CD14-positive monocyte (primary cell): ENCODE measurements at regions not wholly inside any gene's neighbourhood (a gene's known extent, or its start where the extent isn't known, plus 50 kb on each side); places are given as distances from the start of the nearest gene placed in this dataset.

ENCODE experiments used
- DNase-seq, 3 donors: peaks; one replicate each; pipeline ENCODE4 v3.0.0-alpha.2; 2011 to 2022
- H2AFZ ChIP-seq: 2 replicates; pipeline ENCODE4 v1.6.0; 2012; ENCODE audit warnings: mild to moderate bottlenecking, low read depth, low read length, inconsistent platforms; ENCODE audit not compliant: insufficient read depth, poor library complexity, severe bottlenecking
- H3K27ac ChIP-seq, 2 donors: 1 replicate in 1 of 2; 2 replicates in 1 of 2; pipeline ENCODE4 v1.5.1; 2012 to 2013; ENCODE audit warnings: low read length in 2 of 2, control low read depth in 1 of 2, inconsistent platforms in 1 of 2, low read depth in 1 of 2, mild to moderate bottlenecking in 1 of 2
- H3K27me3 ChIP-seq, 2 donors: one replicate each; pipeline versions ENCODE4 v1.6.0 to v1.6.1; 2011 to 2013; ENCODE audit warnings: low read length in 2 of 2; ENCODE audit not compliant: control insufficient read depth in 2 of 2, insufficient read depth in 2 of 2
- H3K36me3 ChIP-seq, 2 donors: replicated peaks in 1 of 2; 1 replicate in 1 of 2; 2 replicates in 1 of 2; pipeline versions ENCODE4 v1.5.1 to v1.6.1; 2012 to 2013; ENCODE audit warnings: low read length in 2 of 2, control low read depth in 1 of 2, inconsistent platforms in 1 of 2, mild to moderate bottlenecking in 1 of 2; ENCODE audit not compliant: insufficient read depth in 2 of 2, control insufficient read depth in 1 of 2
- H3K4me1 ChIP-seq, 2 donors: 1 replicate in 1 of 2; 2 replicates in 1 of 2; pipeline versions ENCODE4 v1.5.1 to v1.6.1; 2012 to 2013; ENCODE audit warnings: low read length in 2 of 2, control low read depth in 1 of 2, inconsistent platforms in 1 of 2, mild to moderate bottlenecking in 1 of 2, moderate library complexity in 1 of 2; ENCODE audit not compliant: insufficient read depth in 2 of 2, control insufficient read depth in 1 of 2
- H3K4me2 ChIP-seq: replicated peaks from 2 replicates; pipeline ENCODE3; 2012; ENCODE audit warnings: low read length, moderate library complexity, mild to moderate bottlenecking; ENCODE audit not compliant: poor library complexity, severe bottlenecking; ENCODE audit errors: extremely low read depth
- H3K4me3 ChIP-seq, 3 experiments: fragments of 200-600 bp in 1 of 3; sonication (generic) in 1 of 3; replicated peaks in 1 of 3; 1 replicate in 2 of 3; 2 replicates in 1 of 3; pipeline ENCODE4 v1.5.1; 2011 to 2013; ENCODE audit warnings: low read length in 3 of 3, mild to moderate bottlenecking in 3 of 3, control low read depth in 2 of 3, low read depth in 2 of 3, inconsistent platforms in 1 of 3, moderate library complexity in 1 of 3
- H3K79me2 ChIP-seq: 2 replicates; pipeline ENCODE4 v1.6.0; 2012; ENCODE audit warnings: mild to moderate bottlenecking, control low read depth, inconsistent platforms, low read length, moderate library complexity; ENCODE audit not compliant: insufficient read depth
- H3K9ac ChIP-seq: 2 replicates; pipeline ENCODE4 v1.6.0; 2017; ENCODE audit warnings: low read length, mild to moderate bottlenecking; ENCODE audit not compliant: insufficient read depth, poor library complexity, severe bottlenecking
- H3K9me3 ChIP-seq, 2 donors: replicated peaks in 1 of 2; 1 replicate in 1 of 2; 2 replicates in 1 of 2; pipeline versions ENCODE4 v1.5.1 to v1.6.1; 2012 to 2013; ENCODE audit warnings: low read length in 2 of 2, control low read depth in 1 of 2; ENCODE audit not compliant: control insufficient read depth in 1 of 2, insufficient read depth in 1 of 2
- H4K20me1 ChIP-seq: 2 replicates; pipeline ENCODE4 v1.6.0; 2012; ENCODE audit warnings: mild to moderate bottlenecking, low read length, control low read depth, moderate library complexity; ENCODE audit not compliant: insufficient read depth
- H3K27ac Mint-ChIP-seq, 7 donors: one replicate each; pipeline ENCODE4 v1.8.0; 2020; ENCODE audit warnings: mild to moderate bottlenecking in 7 of 7, mixed read lengths in 7 of 7, moderate library complexity in 6 of 7, inconsistent platforms in 2 of 7
- H3K27me3 Mint-ChIP-seq, 3 donors: one replicate each; pipeline ENCODE4 v1.8.0; 2021 to 2022; ENCODE audit warnings: low read depth in 3 of 3, mild to moderate bottlenecking in 3 of 3, mixed read lengths in 3 of 3, moderate library complexity in 3 of 3, inconsistent platforms in 1 of 3
- H3K36me3 Mint-ChIP-seq, 2 donors: one replicate each; pipeline ENCODE4 v1.8.0; 2020; ENCODE audit warnings: mixed read lengths in 2 of 2, inconsistent platforms in 1 of 2, mild to moderate bottlenecking in 1 of 2
- H3K4me1 Mint-ChIP-seq: one replicate; pipeline ENCODE4 v1.8.0; 2020; ENCODE audit warnings: mild to moderate bottlenecking, mixed read lengths
- H3K4me3 Mint-ChIP-seq, 2 donors: one replicate each; pipeline ENCODE4 v1.8.0; 2020; ENCODE audit warnings: mild to moderate bottlenecking in 2 of 2, mixed read lengths in 2 of 2, moderate library complexity in 1 of 2
- H3K9me3 Mint-ChIP-seq, 7 donors: one replicate each; pipeline ENCODE4 v1.8.0; 2020 to 2022; ENCODE audit warnings: mixed read lengths in 7 of 7, mild to moderate bottlenecking in 6 of 7, moderate library complexity in 6 of 7, inconsistent platforms in 2 of 7
- CTCF ChIP-seq: fragments of 200-600 bp; IDR thresholded peaks from one replicate; pipeline ENCODE4 v1.8.0; 2022; ENCODE audit warnings: antibody characterized with exemption, mild to moderate bottlenecking
- WGBS: methylation state at CpG from one replicate; pipeline ENCODE4 v1.1.5; 2013; ENCODE audit warnings: missing lambda C conversion rate; ENCODE audit not compliant: insufficient coverage; 5-methylcytosine and 5-hydroxymethylcytosine counted together
- intact Hi-C, 2 donors: fragments of 100-400 bp; cut with micrococcal nuclease; formaldehyde crosslinking; loops; one replicate each; pipeline versions ENCODE4 v1.15.0 to v1.15.1; 2023

DNA sequence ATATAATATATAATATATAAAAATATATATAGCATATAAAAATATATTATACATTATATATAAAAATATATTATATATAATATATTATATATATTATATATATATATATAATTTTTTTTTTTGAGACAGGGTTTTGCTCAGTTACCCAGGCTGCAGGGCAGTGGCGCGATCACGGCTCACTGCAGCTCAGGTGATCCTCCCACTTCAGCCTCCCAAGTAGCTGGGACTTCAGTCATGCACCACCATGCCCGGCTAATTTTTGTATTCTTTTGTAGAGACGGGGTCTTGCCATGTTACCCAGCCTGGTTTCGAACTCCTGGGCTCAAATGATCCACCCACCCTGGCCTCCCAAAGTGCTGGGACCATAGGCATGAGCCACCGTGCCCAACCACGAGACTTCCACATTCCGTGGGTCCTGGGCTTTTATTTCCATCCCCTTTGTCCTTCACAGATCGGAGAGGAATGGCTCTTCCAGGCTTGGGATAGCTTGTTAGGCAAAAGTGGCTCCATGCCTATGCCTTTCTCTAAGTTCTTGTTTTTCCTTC lies 62.0 kb upstream of the IER5L start:
- 84% methylated on average over 10 of the region's 10 CpGs for WGBS
- Mint-ChIP-seq H3K36me3 (no peaks in the 10 kb centered on the region), H3K4me1 (peaks cover 11% of the 10 kb centered on the region), H3K27me3 (peaks cover 1 to 12% (median 5%) of the 10 kb centered on the region in 3 donors), H3K27ac (no peak overlapping the region), H3K4me3 (no peak overlapping the region), H3K9me3 (peaks cover 0 to 4% (median 0%) of the 10 kb centered on the region in 7 donors)
- Histone ChIP-seq H3K27me3 (no peaks in the 10 kb centered on the region), H3K36me3 (no peaks in the 10 kb centered on the region), H3K9ac (no peak overlapping the region), H3K4me1 (peaks cover 6 to 9% of the 10 kb centered on the region in 2 donors), H3K9me3 (no peaks in the 10 kb centered on the region), H2AFZ (no peak overlapping the region), H4K20me1 (no peaks in the 10 kb centered on the region), H3K27ac (no peak overlapping the region), H3K4me2 (no peak overlapping the region), H3K4me3 (no peak overlapping the region), H3K79me2 (no peaks in the 10 kb centered on the region)
- DNase-seq: no peak
- no peak for TF ChIP-seq CTCF
- intact Hi-C loops: no loop called here

DNA sequence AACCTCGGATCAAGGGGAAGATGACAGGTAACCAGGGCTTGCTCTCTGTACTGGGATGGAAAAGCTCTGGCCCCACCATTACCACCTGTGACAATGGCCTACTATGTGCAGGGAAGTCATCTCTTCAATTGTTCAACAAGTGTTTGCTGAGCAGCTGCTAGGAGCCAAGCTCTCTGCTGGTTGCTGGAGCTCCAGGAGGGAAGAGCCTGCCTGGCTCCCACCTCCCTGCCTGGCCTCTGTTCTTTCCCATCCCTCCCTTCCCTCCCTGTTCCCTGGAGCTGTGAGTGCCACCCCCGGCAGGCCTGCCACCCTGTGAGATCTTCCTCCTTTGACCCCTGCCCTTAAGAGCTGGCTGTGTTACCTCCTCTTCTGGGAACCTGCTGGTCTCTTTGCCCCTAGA lies 59.7 kb upstream of the IER5L start:
- no peak overlapping the region for H3K4me3 Mint-ChIP-seq
- peaks cover 4 to 16% (median 8%) of the 10 kb centered on the region in 7 donors for H3K9me3 Mint-ChIP-seq
- Histone ChIP-seq H3K79me2 (no peaks in the 10 kb centered on the region), H3K27ac (no peak overlapping the region), H2AFZ (no peak overlapping the region), H3K27me3 (no peaks in the 10 kb centered on the region), H3K4me2 (no peak overlapping the region), H3K9ac (no peak overlapping the region), H3K4me1 (peaks cover 6 to 9% of the 10 kb centered on the region in 2 donors), H3K9me3 (peaks cover 0 to 14% of the 10 kb centered on the region in 2 donors), H3K36me3 (no peaks in the 10 kb centered on the region), H3K4me3 (no peak overlapping the region), H4K20me1 (no peaks in the 10 kb centered on the region)
- no CpG with 5 or more reads among the region's 2 CpGs for WGBS
- peaks cover 8% of the 10 kb centered on the region for H3K4me1 Mint-ChIP-seq
- intact Hi-C loops: no loop called here
- H3K36me3 Mint-ChIP-seq: no peaks in the 10 kb centered on the region
- H3K27me3 Mint-ChIP-seq: peaks cover 0 to 12% (median 0%) of the 10 kb centered on the region in 3 donors
- no peak for TF ChIP-seq CTCF
- no peak overlapping the region for H3K27ac Mint-ChIP-seq
- DNase-seq: no peak
